MM.1S (cell line): ENCODE measurements at regions not wholly inside any gene's neighbourhood (a gene's known extent, or its start where the extent isn't known, plus 50 kb on each side); places are given as distances from the start of the nearest gene placed in this dataset.

ENCODE experiments used
- EZH2 ChIP-seq: fragments of 300-600 bp; sonication (generic); optimal IDR thresholded peaks from 2 replicates; pipeline ENCODE3; 2017; ENCODE audit warnings: low read depth, mild to moderate bottlenecking, antibody characterized with exemption, low read length, mixed read lengths
- EZH2phosphoT487 ChIP-seq: fragments of 300-600 bp; sonication (generic); IDR thresholded peaks from 2 replicates; pipeline ENCODE4 v1.6.1; 2018; ENCODE audit warnings: antibody characterized with exemption, low read length
- TF ChIP-seq, protein P1 (sequence below): fragments of 300-600 bp; sonication (generic); IDR thresholded peaks from 2 replicates; pipeline ENCODE4 v1.5.1; 2016; ENCODE audit warnings: antibody characterized with exemption, low read length, mixed read lengths

- TF ChIP-seq, protein P1, sequence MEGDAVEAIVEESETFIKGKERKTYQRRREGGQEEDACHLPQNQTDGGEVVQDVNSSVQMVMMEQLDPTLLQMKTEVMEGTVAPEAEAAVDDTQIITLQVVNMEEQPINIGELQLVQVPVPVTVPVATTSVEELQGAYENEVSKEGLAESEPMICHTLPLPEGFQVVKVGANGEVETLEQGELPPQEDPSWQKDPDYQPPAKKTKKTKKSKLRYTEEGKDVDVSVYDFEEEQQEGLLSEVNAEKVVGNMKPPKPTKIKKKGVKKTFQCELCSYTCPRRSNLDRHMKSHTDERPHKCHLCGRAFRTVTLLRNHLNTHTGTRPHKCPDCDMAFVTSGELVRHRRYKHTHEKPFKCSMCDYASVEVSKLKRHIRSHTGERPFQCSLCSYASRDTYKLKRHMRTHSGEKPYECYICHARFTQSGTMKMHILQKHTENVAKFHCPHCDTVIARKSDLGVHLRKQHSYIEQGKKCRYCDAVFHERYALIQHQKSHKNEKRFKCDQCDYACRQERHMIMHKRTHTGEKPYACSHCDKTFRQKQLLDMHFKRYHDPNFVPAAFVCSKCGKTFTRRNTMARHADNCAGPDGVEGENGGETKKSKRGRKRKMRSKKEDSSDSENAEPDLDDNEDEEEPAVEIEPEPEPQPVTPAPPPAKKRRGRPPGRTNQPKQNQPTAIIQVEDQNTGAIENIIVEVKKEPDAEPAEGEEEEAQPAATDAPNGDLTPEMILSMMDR: no peak
- no peak for TF ChIP-seq EZH2phosphoT487
- TF ChIP-seq EZH2: no peak
Observed at GRCh38 chr4:42719257-42719656, 62.4 kb upstream of the ATP8A1 start.
